ENCODE measurements at regions not wholly inside any gene's neighbourhood (a gene's known extent, or its start where the extent isn't known, plus 50 kb on each side); places are given as distances from the start of the nearest gene placed in this dataset.

- ChIA-PET RAD21 (ENCODE audit: low non-redundant PET in 1 of 2, low total read pairs in 2 of 2, uncharacterized antibody in 2 of 2, unreplicated experiment in 2 of 2) (no interaction called here), CTCF (no interaction called here), POLR2A (no interaction called here)
- Histone ChIP-seq H3K4me2 (ENCODE audit: low read length) (no peak overlapping the region), H3K79me2 (ENCODE audit: insufficient read depth, low read length) (no peaks in the 10 kb centered on the region), H3K27me3 (ENCODE audit: insufficient read depth, low read length) (no peaks in the 10 kb centered on the region), H3K36me3 (ENCODE audit: control insufficient read depth in 1 of 2, insufficient read depth in 2 of 2, low read length in 2 of 2) (no peaks in the 10 kb centered on the region), H2AFZ (ENCODE audit: low read depth, low read length, poor library complexity, severe bottlenecking) (no peak overlapping the region), H3K9me2 (ENCODE audit: insufficient read depth) (no peaks in the 10 kb centered on the region), H4K20me1 (ENCODE audit: insufficient read depth) (no peaks in the 10 kb centered on the region), H3K27ac (ENCODE audit: low read depth, low read length) (no peak overlapping the region), H3K9ac (ENCODE audit: low read length) (no peak overlapping the region), H3K9me3 (ENCODE audit: control insufficient read depth in 1 of 2, insufficient read depth in 1 of 2, low read depth in 1 of 2, low read length in 2 of 2) (no peaks in the 10 kb centered on the region; a peak in 1 of 4 replicates), H3K4me1 (ENCODE audit: control insufficient read depth in 1 of 2, insufficient read depth in 2 of 2, low read length in 2 of 2) (peaks cover 12 to 19% of the 10 kb centered on the region in 2 experiments), H3K4me3 (replicated peaks in 1 of 2; ENCODE audit: low read depth in 1 of 2, low read length in 2 of 2) (no peak overlapping the region)
- TF ChIP-seq ZFX (IDR thresholded peaks at IDR 0.05) (no peak), SRF (IDR thresholded peaks at IDR 0.05; ENCODE audit: low read depth) (no peak), SIN3A (IDR thresholded peaks at IDR 0.05; ENCODE audit: low read depth) (no peak), FOSL1 (IDR thresholded peaks at IDR 0.05; ENCODE audit: low read depth) (no peak), CBX3 (IDR thresholded peaks at IDR 0.05; ENCODE audit: low read depth) (no peak), ZBTB33 (IDR thresholded peaks at IDR 0.05; ENCODE audit: extremely low read depth, insufficient replicate concordance, low read length) (no peak), ATF3 (IDR thresholded peaks at IDR 0.05) (no peak), EZH2 (IDR thresholded peaks at IDR 0.05) (no peak), EGR1 (IDR thresholded peaks at IDR 0.05; ENCODE audit: low read depth) (no peak), JUND (IDR thresholded peaks at IDR 0.05) (no peak), ELF1 (IDR thresholded peaks at IDR 0.05; ENCODE audit: borderline replicate concordance, low read depth) (no peak), CEBPB (IDR thresholded peaks at IDR 0.05; ENCODE audit: low read depth) (no peak)
- intact Hi-C loops (cut with micrococcal nuclease): no loop called here
- DNase-seq (ENCODE audit: low read depth, low spot score): no peak
- no TSS peak for BruUV-seq (replicated peaks)
- ATAC-seq: no peak
These were observed 331.6 kb downstream of the CTTN start for GRCh38 chr11:70729949-70730348.
